CD14-positive monocyte (primary cell): ENCODE measurements at regions not wholly inside any gene's neighbourhood (a gene's known extent, or its start where the extent isn't known, plus 50 kb on each side); places are given as distances from the start of the nearest gene placed in this dataset.

Source experiments
- DNase-seq, 3 donors: peaks; one replicate each; pipeline ENCODE4 v3.0.0-alpha.2; 2011 to 2022
- H2AFZ ChIP-seq: 2 replicates; pipeline ENCODE4 v1.6.0; 2012; ENCODE audit warnings: mild to moderate bottlenecking, low read depth, low read length, inconsistent platforms; ENCODE audit not compliant: insufficient read depth, poor library complexity, severe bottlenecking
- H3K27ac ChIP-seq, 2 donors: 1 replicate in 1 of 2; 2 replicates in 1 of 2; pipeline ENCODE4 v1.5.1; 2012 to 2013; ENCODE audit warnings: low read length in 2 of 2, control low read depth in 1 of 2, inconsistent platforms in 1 of 2, low read depth in 1 of 2, mild to moderate bottlenecking in 1 of 2
- H3K27me3 ChIP-seq, 2 donors: one replicate each; pipeline versions ENCODE4 v1.6.0 to v1.6.1; 2011 to 2013; ENCODE audit warnings: low read length in 2 of 2; ENCODE audit not compliant: control insufficient read depth in 2 of 2, insufficient read depth in 2 of 2
- H3K36me3 ChIP-seq, 2 donors: replicated peaks in 1 of 2; 1 replicate in 1 of 2; 2 replicates in 1 of 2; pipeline versions ENCODE4 v1.5.1 to v1.6.1; 2012 to 2013; ENCODE audit warnings: low read length in 2 of 2, control low read depth in 1 of 2, inconsistent platforms in 1 of 2, mild to moderate bottlenecking in 1 of 2; ENCODE audit not compliant: insufficient read depth in 2 of 2, control insufficient read depth in 1 of 2
- H3K4me1 ChIP-seq, 2 donors: 1 replicate in 1 of 2; 2 replicates in 1 of 2; pipeline versions ENCODE4 v1.5.1 to v1.6.1; 2012 to 2013; ENCODE audit warnings: low read length in 2 of 2, control low read depth in 1 of 2, inconsistent platforms in 1 of 2, mild to moderate bottlenecking in 1 of 2, moderate library complexity in 1 of 2; ENCODE audit not compliant: insufficient read depth in 2 of 2, control insufficient read depth in 1 of 2
- H3K4me2 ChIP-seq: replicated peaks from 2 replicates; pipeline ENCODE3; 2012; ENCODE audit warnings: low read length, moderate library complexity, mild to moderate bottlenecking; ENCODE audit not compliant: poor library complexity, severe bottlenecking; ENCODE audit errors: extremely low read depth
- H3K4me3 ChIP-seq, 3 experiments: fragments of 200-600 bp in 1 of 3; sonication (generic) in 1 of 3; replicated peaks in 1 of 3; 1 replicate in 2 of 3; 2 replicates in 1 of 3; pipeline ENCODE4 v1.5.1; 2011 to 2013; ENCODE audit warnings: low read length in 3 of 3, mild to moderate bottlenecking in 3 of 3, control low read depth in 2 of 3, low read depth in 2 of 3, inconsistent platforms in 1 of 3, moderate library complexity in 1 of 3
- H3K79me2 ChIP-seq: 2 replicates; pipeline ENCODE4 v1.6.0; 2012; ENCODE audit warnings: mild to moderate bottlenecking, control low read depth, inconsistent platforms, low read length, moderate library complexity; ENCODE audit not compliant: insufficient read depth
- H3K9ac ChIP-seq: 2 replicates; pipeline ENCODE4 v1.6.0; 2017; ENCODE audit warnings: low read length, mild to moderate bottlenecking; ENCODE audit not compliant: insufficient read depth, poor library complexity, severe bottlenecking
- H3K9me3 ChIP-seq, 2 donors: replicated peaks in 1 of 2; 1 replicate in 1 of 2; 2 replicates in 1 of 2; pipeline versions ENCODE4 v1.5.1 to v1.6.1; 2012 to 2013; ENCODE audit warnings: low read length in 2 of 2, control low read depth in 1 of 2; ENCODE audit not compliant: control insufficient read depth in 1 of 2, insufficient read depth in 1 of 2
- H4K20me1 ChIP-seq: 2 replicates; pipeline ENCODE4 v1.6.0; 2012; ENCODE audit warnings: mild to moderate bottlenecking, low read length, control low read depth, moderate library complexity; ENCODE audit not compliant: insufficient read depth
- H3K27ac Mint-ChIP-seq, 7 donors: one replicate each; pipeline ENCODE4 v1.8.0; 2020; ENCODE audit warnings: mild to moderate bottlenecking in 7 of 7, mixed read lengths in 7 of 7, moderate library complexity in 6 of 7, inconsistent platforms in 2 of 7
- H3K27me3 Mint-ChIP-seq, 3 donors: one replicate each; pipeline ENCODE4 v1.8.0; 2021 to 2022; ENCODE audit warnings: low read depth in 3 of 3, mild to moderate bottlenecking in 3 of 3, mixed read lengths in 3 of 3, moderate library complexity in 3 of 3, inconsistent platforms in 1 of 3
- H3K36me3 Mint-ChIP-seq, 2 donors: one replicate each; pipeline ENCODE4 v1.8.0; 2020; ENCODE audit warnings: mixed read lengths in 2 of 2, inconsistent platforms in 1 of 2, mild to moderate bottlenecking in 1 of 2
- H3K4me1 Mint-ChIP-seq: one replicate; pipeline ENCODE4 v1.8.0; 2020; ENCODE audit warnings: mild to moderate bottlenecking, mixed read lengths
- H3K4me3 Mint-ChIP-seq, 2 donors: one replicate each; pipeline ENCODE4 v1.8.0; 2020; ENCODE audit warnings: mild to moderate bottlenecking in 2 of 2, mixed read lengths in 2 of 2, moderate library complexity in 1 of 2
- H3K9me3 Mint-ChIP-seq, 7 donors: one replicate each; pipeline ENCODE4 v1.8.0; 2020 to 2022; ENCODE audit warnings: mixed read lengths in 7 of 7, mild to moderate bottlenecking in 6 of 7, moderate library complexity in 6 of 7, inconsistent platforms in 2 of 7
- WGBS: methylation state at CpG from one replicate; pipeline ENCODE4 v1.1.5; 2013; ENCODE audit warnings: missing lambda C conversion rate; ENCODE audit not compliant: insufficient coverage; 5-methylcytosine and 5-hydroxymethylcytosine counted together
- intact Hi-C, 2 donors: fragments of 100-400 bp; cut with micrococcal nuclease; formaldehyde crosslinking; loops; one replicate each; pipeline versions ENCODE4 v1.15.0 to v1.15.1; 2023
- TF ChIP-seq, protein P1 (sequence below): fragments of 200-600 bp; IDR thresholded peaks from one replicate; pipeline ENCODE4 v1.8.0; 2022; ENCODE audit warnings: antibody characterized with exemption, mild to moderate bottlenecking

DNA sequence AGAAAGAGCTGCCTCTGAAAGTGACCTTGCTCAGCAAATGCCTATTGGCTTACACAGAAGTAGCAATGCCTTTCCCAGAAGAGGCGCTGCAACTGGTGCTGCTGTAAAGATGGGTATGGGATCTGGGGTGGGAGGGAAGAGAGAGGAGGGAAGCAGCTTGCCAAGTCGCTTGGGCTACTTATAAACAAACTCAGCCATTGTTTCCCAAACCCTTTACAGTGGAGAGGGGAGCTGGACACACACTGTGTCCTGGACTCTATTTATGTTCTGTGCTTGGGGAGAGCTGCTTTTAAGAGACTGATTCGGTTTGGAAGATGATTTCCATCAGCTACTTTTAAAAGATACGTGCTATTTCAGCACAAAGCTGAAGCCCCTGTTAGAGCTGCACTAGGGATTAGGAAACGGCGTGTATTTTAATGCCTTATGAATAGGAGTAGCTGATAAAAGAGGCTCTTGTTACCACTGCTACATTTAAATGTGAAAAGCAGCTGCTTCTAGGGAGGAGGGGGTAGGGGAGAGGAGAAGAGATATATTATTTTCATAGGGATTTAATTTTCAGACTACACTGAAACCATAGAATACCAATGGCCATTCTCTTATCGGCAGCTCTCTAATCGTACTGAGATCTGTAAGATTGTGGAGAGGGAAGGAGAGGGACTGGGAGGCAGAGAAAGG is 440.6 kb downstream of the MCTP2 start:
- H3K79me2 ChIP-seq, result no peaks in the 10 kb centered on the region
- H3K9me3 ChIP-seq, result no peaks in the 10 kb centered on the region
- intact Hi-C loops, result no loop called here
- H3K9ac ChIP-seq, result no peak overlapping the region
- H3K27ac ChIP-seq, result no peak overlapping the region
- TF ChIP-seq, protein P1, sequence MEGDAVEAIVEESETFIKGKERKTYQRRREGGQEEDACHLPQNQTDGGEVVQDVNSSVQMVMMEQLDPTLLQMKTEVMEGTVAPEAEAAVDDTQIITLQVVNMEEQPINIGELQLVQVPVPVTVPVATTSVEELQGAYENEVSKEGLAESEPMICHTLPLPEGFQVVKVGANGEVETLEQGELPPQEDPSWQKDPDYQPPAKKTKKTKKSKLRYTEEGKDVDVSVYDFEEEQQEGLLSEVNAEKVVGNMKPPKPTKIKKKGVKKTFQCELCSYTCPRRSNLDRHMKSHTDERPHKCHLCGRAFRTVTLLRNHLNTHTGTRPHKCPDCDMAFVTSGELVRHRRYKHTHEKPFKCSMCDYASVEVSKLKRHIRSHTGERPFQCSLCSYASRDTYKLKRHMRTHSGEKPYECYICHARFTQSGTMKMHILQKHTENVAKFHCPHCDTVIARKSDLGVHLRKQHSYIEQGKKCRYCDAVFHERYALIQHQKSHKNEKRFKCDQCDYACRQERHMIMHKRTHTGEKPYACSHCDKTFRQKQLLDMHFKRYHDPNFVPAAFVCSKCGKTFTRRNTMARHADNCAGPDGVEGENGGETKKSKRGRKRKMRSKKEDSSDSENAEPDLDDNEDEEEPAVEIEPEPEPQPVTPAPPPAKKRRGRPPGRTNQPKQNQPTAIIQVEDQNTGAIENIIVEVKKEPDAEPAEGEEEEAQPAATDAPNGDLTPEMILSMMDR, result no peak
- H3K36me3 ChIP-seq, result no peaks in the 10 kb centered on the region
- H3K4me3 ChIP-seq, result no peak overlapping the region
- H3K4me3 Mint-ChIP-seq, result no peak overlapping the region
- no peak for DNase-seq
- no peak overlapping the region for H3K4me2 ChIP-seq
- H3K36me3 Mint-ChIP-seq, result no peaks in the 10 kb centered on the region
- H3K27me3 Mint-ChIP-seq, result peaks cover 1 to 10% (median 6%) of the 10 kb centered on the region in 3 donors
- no peak overlapping the region for H2AFZ ChIP-seq
- no peaks in the 10 kb centered on the region for H4K20me1 ChIP-seq
- H3K9me3 Mint-ChIP-seq, result no peaks in the 10 kb centered on the region
- H3K27me3 ChIP-seq, result peaks cover 0 to 3% of the 10 kb centered on the region in 2 donors
- no peak overlapping the region for H3K27ac Mint-ChIP-seq
- H3K4me1 Mint-ChIP-seq, result no peaks in the 10 kb centered on the region
- 97% methylated on average over 4 of the region's 8 CpGs for WGBS
- no peaks in the 10 kb centered on the region for H3K4me1 ChIP-seq

DNA sequence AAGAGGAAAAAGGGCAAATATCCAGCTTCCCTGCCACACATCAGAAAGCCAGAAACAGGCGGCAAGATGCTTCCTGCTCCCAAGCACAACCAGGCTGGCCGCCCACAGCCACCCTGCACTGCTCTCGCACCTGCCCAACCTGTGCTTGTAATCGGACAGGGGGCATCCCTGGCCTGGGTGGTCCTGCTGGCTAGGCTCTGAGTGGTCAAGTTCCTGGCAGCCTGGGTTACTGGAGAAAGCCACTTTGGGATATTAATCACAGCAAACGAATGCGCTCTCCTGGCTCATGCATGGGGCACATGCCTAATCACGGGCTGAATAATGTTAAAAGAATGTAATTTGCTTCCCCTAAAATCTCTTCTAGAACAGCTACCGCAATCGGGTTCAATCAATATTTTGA is 442.4 kb downstream of the MCTP2 start:
- Mint-ChIP-seq H3K4me3 (no peak overlapping the region), H3K36me3 (no peaks in the 10 kb centered on the region), H3K9me3 (no peaks in the 10 kb centered on the region), H3K27ac (no peak overlapping the region), H3K27me3 (peaks cover 0 to 6% (median 4%) of the 10 kb centered on the region in 3 donors), H3K4me1 (no peaks in the 10 kb centered on the region)
- no peak overlapping the region for H3K27ac ChIP-seq
- no peak overlapping the region for H3K9ac ChIP-seq
- 67% methylated on average over 6 of the region's 9 CpGs for WGBS
- H2AFZ ChIP-seq, result no peak overlapping the region
- H3K4me3 ChIP-seq, result no peak overlapping the region
- H3K4me2 ChIP-seq, result no peak overlapping the region
- DNase-seq, result no peak
- no peaks in the 10 kb centered on the region for H3K4me1 ChIP-seq
- TF ChIP-seq, protein P1, result no peak
- H3K27me3 ChIP-seq, result peaks cover 0 to 3% of the 10 kb centered on the region in 2 donors
- H3K79me2 ChIP-seq, result no peaks in the 10 kb centered on the region
- no peaks in the 10 kb centered on the region for H3K36me3 ChIP-seq
- intact Hi-C loops, result no loop called here
- no peaks in the 10 kb centered on the region for H3K9me3 ChIP-seq
- no peaks in the 10 kb centered on the region for H4K20me1 ChIP-seq
